Liver (tissue), 8 donors: ENCODE measurements at regions not wholly inside any gene's neighbourhood (a gene's known extent, or its start where the extent isn't known, plus 50 kb on each side); places are given as distances from the start of the nearest gene placed in this dataset.

Source experiments
- DNase-seq: peaks from one replicate; pipeline ENCODE4 v3.0.0-alpha.2; 2017; ENCODE audit warnings: low spot score
- H3K27ac ChIP-seq, 2 donors: one replicate each; pipeline ENCODE4 v1.7.0; 2013; ENCODE audit warnings: inconsistent platforms in 2 of 2, low read length in 2 of 2, control low read depth in 1 of 2, low read depth in 1 of 2, mild to moderate bottlenecking in 1 of 2
- H3K27me3 ChIP-seq, 4 donors: one replicate each; pipeline versions ENCODE4 v1.6.1 to v1.7.0; 2013; ENCODE audit warnings: low read length in 3 of 4, inconsistent platforms in 1 of 4, mild to moderate bottlenecking in 1 of 4, moderate library complexity in 1 of 4; ENCODE audit not compliant: control insufficient read depth in 4 of 4, insufficient read depth in 4 of 4
- H3K36me3 ChIP-seq, 4 donors: one replicate each; pipeline versions ENCODE4 v1.6.1 to v1.7.0; 2013; ENCODE audit warnings: low read length in 3 of 4, mild to moderate bottlenecking in 3 of 4, low read depth in 1 of 4, moderate library complexity in 1 of 4; ENCODE audit not compliant: control insufficient read depth in 4 of 4, insufficient read depth in 3 of 4
- H3K4me1 ChIP-seq, 4 donors: one replicate each; pipeline versions ENCODE4 v1.6.1 to v1.7.0; 2013; ENCODE audit warnings: low read length in 3 of 4, mild to moderate bottlenecking in 3 of 4, moderate library complexity in 1 of 4; ENCODE audit not compliant: control insufficient read depth in 4 of 4, insufficient read depth in 4 of 4
- H3K4me3 ChIP-seq, 3 donors: one replicate each; pipeline versions ENCODE4 v1.6.1 to v1.7.0; 2013; ENCODE audit warnings: low read length in 3 of 3, control low read depth in 1 of 3, low read depth in 1 of 3, mild to moderate bottlenecking in 1 of 3
- H3K9ac ChIP-seq, 2 donors: one replicate each; pipeline ENCODE4 v1.7.0; 2013; ENCODE audit warnings: low read length in 2 of 2, mild to moderate bottlenecking in 2 of 2, moderate library complexity in 2 of 2, control low read depth in 1 of 2, low read depth in 1 of 2
- H3K9me3 ChIP-seq, 4 donors: one replicate each; pipeline versions ENCODE4 v1.6.1 to v1.7.0; 2013; ENCODE audit warnings: low read length in 3 of 4; ENCODE audit not compliant: control insufficient read depth in 4 of 4
- FOXA1 ChIP-seq: IDR thresholded peaks from 2 replicates; pipeline ENCODE4 v1.6.1; 2016; ENCODE audit warnings: antibody characterized with exemption
- FOXA2 ChIP-seq: IDR thresholded peaks from 2 replicates; pipeline ENCODE4 v1.6.1; 2016; ENCODE audit warnings: antibody characterized with exemption
- HNF4A ChIP-seq, 2 donors: conservative IDR thresholded peaks; 2 replicates each; pipeline ENCODE4 v1.6.1; 2016; ENCODE audit warnings: antibody characterized with exemption in 2 of 2, mild to moderate bottlenecking in 2 of 2
- HNF4G ChIP-seq: IDR thresholded peaks from 2 replicates; pipeline ENCODE4 v1.6.1; 2016; ENCODE audit warnings: antibody characterized with exemption
- NR2F2 ChIP-seq: IDR thresholded peaks from 2 replicates; pipeline ENCODE4 v1.6.1; 2016; ENCODE audit warnings: antibody characterized with exemption
- RXRA ChIP-seq, 2 donors: IDR thresholded peaks; 2 replicates each; pipeline ENCODE4 v1.6.1; 2017 to 2018; ENCODE audit warnings: antibody characterized with exemption in 2 of 2, mild to moderate bottlenecking in 1 of 2
- SP1 ChIP-seq: IDR thresholded peaks from 2 replicates; pipeline ENCODE4 v1.6.1; 2018; ENCODE audit warnings: antibody characterized with exemption, mild to moderate bottlenecking
- TAF1 ChIP-seq: conservative IDR thresholded peaks from 2 replicates; pipeline ENCODE4 v1.6.1; 2016; ENCODE audit warnings: antibody characterized with exemption, mild to moderate bottlenecking
- YY1 ChIP-seq: IDR thresholded peaks from 2 replicates; pipeline ENCODE4 v1.6.1; 2016; ENCODE audit warnings: antibody characterized with exemption, mild to moderate bottlenecking
- WGBS: extraction: QIAGEN DNeasy Blood & Tissue Kit; methylation state at CpG from one replicate; pipeline ENCODE4 v1.1.7; 2013; 5-methylcytosine and 5-hydroxymethylcytosine counted together
- TF ChIP-seq, protein P1 (sequence below): IDR thresholded peaks from 2 replicates; pipeline ENCODE4 v1.6.1; 2016; ENCODE audit warnings: antibody characterized with exemption
- TF ChIP-seq, protein P2 (sequence below): IDR thresholded peaks from 2 replicates; pipeline ENCODE4 v1.6.1; 2016; ENCODE audit warnings: antibody characterized with exemption, mild to moderate bottlenecking
- TF ChIP-seq, protein P3 (sequence below): fragments of 150-350 bp; IDR thresholded peaks from 2 replicates; pipeline ENCODE4 v1.5.1; 2017; ENCODE audit warnings: improper control_type of control experiment, low read depth, low read length; ENCODE audit not compliant: missing input control
- donor health status: healthy.
- donor health status: healthy.
- donor health status: healthy.
- donor health status: healthy.
- donor health status: healthy.

DNA sequence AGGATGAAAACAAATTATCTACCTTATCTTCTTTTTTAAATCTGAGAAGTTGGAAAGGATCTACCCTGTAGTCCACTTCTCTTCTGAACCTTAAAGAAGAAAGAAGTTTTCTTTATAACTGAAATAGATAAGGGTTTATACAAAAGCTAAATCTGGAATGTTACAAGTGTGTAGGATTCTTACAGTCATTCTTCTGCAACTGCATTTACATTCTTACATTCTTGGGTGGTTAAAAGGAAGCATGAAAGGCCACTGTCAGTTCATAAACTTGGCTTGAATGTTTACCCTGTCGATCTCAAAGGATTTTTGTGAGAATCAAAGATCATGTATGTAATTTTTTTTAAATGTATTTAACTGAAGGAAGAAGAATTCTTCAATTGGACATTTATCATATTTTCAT is 142.1 kb upstream of the BRINP3 start:
- TF ChIP-seq FOXA1 (no peak), HNF4G (no peak), FOXA2 (no peak), TAF1 (no peak)
- TF ChIP-seq, protein P1, sequence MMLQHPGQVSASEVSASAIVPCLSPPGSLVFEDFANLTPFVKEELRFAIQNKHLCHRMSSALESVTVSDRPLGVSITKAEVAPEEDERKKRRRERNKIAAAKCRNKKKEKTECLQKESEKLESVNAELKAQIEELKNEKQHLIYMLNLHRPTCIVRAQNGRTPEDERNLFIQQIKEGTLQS: no peak
- TF ChIP-seq, protein P2, sequence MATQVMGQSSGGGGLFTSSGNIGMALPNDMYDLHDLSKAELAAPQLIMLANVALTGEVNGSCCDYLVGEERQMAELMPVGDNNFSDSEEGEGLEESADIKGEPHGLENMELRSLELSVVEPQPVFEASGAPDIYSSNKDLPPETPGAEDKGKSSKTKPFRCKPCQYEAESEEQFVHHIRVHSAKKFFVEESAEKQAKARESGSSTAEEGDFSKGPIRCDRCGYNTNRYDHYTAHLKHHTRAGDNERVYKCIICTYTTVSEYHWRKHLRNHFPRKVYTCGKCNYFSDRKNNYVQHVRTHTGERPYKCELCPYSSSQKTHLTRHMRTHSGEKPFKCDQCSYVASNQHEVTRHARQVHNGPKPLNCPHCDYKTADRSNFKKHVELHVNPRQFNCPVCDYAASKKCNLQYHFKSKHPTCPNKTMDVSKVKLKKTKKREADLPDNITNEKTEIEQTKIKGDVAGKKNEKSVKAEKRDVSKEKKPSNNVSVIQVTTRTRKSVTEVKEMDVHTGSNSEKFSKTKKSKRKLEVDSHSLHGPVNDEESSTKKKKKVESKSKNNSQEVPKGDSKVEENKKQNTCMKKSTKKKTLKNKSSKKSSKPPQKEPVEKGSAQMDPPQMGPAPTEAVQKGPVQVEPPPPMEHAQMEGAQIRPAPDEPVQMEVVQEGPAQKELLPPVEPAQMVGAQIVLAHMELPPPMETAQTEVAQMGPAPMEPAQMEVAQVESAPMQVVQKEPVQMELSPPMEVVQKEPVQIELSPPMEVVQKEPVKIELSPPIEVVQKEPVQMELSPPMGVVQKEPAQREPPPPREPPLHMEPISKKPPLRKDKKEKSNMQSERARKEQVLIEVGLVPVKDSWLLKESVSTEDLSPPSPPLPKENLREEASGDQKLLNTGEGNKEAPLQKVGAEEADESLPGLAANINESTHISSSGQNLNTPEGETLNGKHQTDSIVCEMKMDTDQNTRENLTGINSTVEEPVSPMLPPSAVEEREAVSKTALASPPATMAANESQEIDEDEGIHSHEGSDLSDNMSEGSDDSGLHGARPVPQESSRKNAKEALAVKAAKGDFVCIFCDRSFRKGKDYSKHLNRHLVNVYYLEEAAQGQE: no peak
- no peak overlapping the region for H3K27ac ChIP-seq
- no peaks in the 10 kb centered on the region for H3K36me3 ChIP-seq
- no peaks in the 10 kb centered on the region for H3K27me3 ChIP-seq
- no peaks in the 10 kb centered on the region for H3K9me3 ChIP-seq
- no peak for DNase-seq
- no peaks in the 10 kb centered on the region for H3K4me1 ChIP-seq
- H3K4me3 ChIP-seq: no peak overlapping the region
- 49% methylated on average over 1 of the region's 1 CpG for WGBS
- H3K9ac ChIP-seq: no peak overlapping the region

DNA sequence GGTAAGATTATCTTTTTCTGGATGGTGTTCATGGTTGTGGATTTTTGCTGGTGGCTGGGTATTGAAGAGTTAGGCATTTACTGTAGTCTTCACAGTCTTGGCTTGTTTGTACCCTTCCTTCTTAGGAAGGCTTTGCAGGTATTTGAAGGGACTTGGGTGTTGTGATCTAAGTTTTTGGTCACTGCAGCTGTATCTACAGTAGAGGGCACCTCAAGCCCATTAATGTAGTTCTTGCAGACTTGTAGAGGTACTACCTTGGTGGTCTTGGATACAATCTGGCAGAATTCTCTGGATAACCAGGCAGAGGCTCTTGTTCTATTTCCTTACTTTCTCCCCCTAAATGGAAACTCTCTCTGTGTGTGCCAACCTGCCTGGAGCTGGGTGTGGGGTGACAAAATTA is 155.8 kb upstream of the BRINP3 start:
- H3K27ac ChIP-seq: no peak overlapping the region
- H3K9ac ChIP-seq: no peak overlapping the region
- H3K9me3 ChIP-seq: no peaks in the 10 kb centered on the region
- no peaks in the 10 kb centered on the region for H3K27me3 ChIP-seq
- no peak overlapping the region for H3K4me3 ChIP-seq
- no peaks in the 10 kb centered on the region for H3K36me3 ChIP-seq
- H3K4me1 ChIP-seq: no peaks in the 10 kb centered on the region
- no peak for DNase-seq
- TF ChIP-seq, protein P1: no peak
- TF ChIP-seq FOXA2 (no peak), SP1 (no peak), NR2F2 (no peak), HNF4A (conservative IDR thresholded peaks at IDR 0.05) (no peak), RXRA (IDR thresholded peaks at IDR 0.05) (no peak), HNF4G (no peak), YY1 (no peak)
- TF ChIP-seq, protein P3, sequence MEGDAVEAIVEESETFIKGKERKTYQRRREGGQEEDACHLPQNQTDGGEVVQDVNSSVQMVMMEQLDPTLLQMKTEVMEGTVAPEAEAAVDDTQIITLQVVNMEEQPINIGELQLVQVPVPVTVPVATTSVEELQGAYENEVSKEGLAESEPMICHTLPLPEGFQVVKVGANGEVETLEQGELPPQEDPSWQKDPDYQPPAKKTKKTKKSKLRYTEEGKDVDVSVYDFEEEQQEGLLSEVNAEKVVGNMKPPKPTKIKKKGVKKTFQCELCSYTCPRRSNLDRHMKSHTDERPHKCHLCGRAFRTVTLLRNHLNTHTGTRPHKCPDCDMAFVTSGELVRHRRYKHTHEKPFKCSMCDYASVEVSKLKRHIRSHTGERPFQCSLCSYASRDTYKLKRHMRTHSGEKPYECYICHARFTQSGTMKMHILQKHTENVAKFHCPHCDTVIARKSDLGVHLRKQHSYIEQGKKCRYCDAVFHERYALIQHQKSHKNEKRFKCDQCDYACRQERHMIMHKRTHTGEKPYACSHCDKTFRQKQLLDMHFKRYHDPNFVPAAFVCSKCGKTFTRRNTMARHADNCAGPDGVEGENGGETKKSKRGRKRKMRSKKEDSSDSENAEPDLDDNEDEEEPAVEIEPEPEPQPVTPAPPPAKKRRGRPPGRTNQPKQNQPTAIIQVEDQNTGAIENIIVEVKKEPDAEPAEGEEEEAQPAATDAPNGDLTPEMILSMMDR: no peak
- TF ChIP-seq, protein P2: no peak
